ENCODE measurements at regions not wholly inside any gene's neighbourhood (a gene's known extent, or its start where the extent isn't known, plus 50 kb on each side); places are given as distances from the start of the nearest gene placed in this dataset.

- Mint-ChIP-seq H3K36me3 (ENCODE audit: low read depth) (peaks cover 6% of the 10 kb centered on the region), H3K27ac (peak overlapping the region; percentile 85), H3K27me3 (no peaks in the 10 kb centered on the region), H3K9me3 (peaks cover 9% of the 10 kb centered on the region), H3K4me3 (peak overlapping the region; percentile 65), H3K4me1 (peaks cover 30% of the 10 kb centered on the region)
- ChIA-PET CTCF (interaction anchor here (0.7 to 1.3 kb wide), 2 partner anchors 10 to 15 kb away, joined by 3 read pairs; no protein-coding TSS in a partner anchor), POLR2A (no interaction called here)
- peak; percentile 13 for DNase-seq
Observed at GRCh38 chr1:84090447-84091245, 53.4 kb upstream of the PRKACB start.

DNA sequence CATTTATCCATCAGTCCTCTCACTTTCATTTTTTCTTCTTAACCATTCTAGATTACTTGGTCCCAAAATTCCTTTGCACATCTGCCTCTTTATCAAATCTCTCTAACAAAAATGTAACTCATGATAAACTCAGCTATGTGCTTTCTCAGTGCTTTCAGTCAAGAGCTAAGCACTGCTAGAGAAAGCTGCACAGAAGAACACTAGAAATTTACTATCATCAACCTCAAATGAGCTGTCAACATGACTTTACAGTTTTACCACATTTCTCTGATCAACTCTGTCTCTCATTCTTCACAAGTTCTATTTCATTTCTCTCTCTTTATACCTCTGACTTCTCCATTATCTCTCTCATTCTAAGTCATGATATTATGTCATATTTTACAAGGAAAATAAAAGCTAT is 54.2 kb upstream of the PRKACB start:
- DNase-seq, result no peak
- H3K4me3 Mint-ChIP-seq, result no peak overlapping the region
- H3K36me3 Mint-ChIP-seq (ENCODE audit: low read depth), result peaks cover 6% of the 10 kb centered on the region
- peaks cover 4% of the 10 kb centered on the region for H3K9me3 Mint-ChIP-seq
- peak overlapping the region; percentile 25 for H3K27ac Mint-ChIP-seq
- CTCF ChIA-PET, result interaction anchor here (0.7 to 1.3 kb wide), 2 partner anchors 9 to 16 kb away, joined by 3 read pairs; no protein-coding TSS in a partner anchor
- POLR2A ChIA-PET, result no interaction called here
- peaks cover 30% of the 10 kb centered on the region for H3K4me1 Mint-ChIP-seq
- H3K27me3 Mint-ChIP-seq, result no peaks in the 10 kb centered on the region

DNA sequence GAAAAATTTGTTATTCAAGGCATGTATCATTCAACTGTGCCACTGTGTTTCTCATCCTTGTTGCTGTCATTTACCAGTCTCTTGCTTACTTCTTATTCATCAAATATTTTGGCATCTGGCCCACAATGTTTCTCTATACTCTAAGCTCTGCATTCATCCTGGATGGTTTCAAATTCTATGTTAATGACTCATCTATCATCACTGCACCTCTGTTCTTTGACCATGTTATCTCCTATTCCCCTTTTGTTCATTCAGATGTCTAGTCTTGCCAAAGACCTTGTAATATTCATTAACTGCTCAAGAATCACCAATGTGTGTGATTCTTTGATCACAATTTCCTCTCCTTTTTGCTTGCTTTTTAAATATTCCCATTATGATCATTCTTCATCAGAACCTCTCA is 54.6 kb upstream of the PRKACB start:
- no peak overlapping the region for H3K27ac Mint-ChIP-seq
- no peak for DNase-seq
- H3K4me3 Mint-ChIP-seq, result no peak overlapping the region
- peaks cover 6% of the 10 kb centered on the region for H3K36me3 Mint-ChIP-seq (ENCODE audit: low read depth)
- peaks cover 4% of the 10 kb centered on the region for H3K9me3 Mint-ChIP-seq
- ChIA-PET POLR2A (no interaction called here), CTCF (no interaction called here)
- H3K4me1 Mint-ChIP-seq, result peaks cover 30% of the 10 kb centered on the region
- no peaks in the 10 kb centered on the region for H3K27me3 Mint-ChIP-seq

DNA sequence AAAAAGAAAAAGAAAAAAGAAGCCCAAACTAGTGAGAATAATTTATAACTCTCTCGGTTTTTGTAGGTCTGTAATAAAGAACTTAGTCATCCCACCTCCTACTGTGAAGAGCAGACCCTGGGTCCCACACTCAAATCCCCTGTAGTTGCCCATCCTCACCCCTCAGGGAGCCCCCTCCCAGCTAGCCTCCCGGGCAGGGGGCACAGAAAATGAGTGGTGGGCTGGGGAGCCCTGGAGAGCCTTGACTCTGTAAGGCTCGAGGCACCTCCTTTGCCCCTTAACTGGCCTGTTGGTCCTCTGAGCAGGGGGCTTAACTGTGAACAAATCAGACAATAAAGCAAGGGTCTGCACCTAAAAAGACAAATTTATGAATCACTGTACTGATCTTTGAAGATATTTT is 57.5 kb upstream of the PRKACB start:
- Mint-ChIP-seq H3K27me3 (peaks cover 2% of the 10 kb centered on the region), H3K36me3 (ENCODE audit: low read depth) (peaks cover 6% of the 10 kb centered on the region), H3K4me1 (peaks cover 21% of the 10 kb centered on the region), H3K9me3 (peaks cover 4% of the 10 kb centered on the region), H3K4me3 (no peak overlapping the region), H3K27ac (no peak overlapping the region)
- DNase-seq, result no peak
- CTCF ChIA-PET, result no interaction called here
- POLR2A ChIA-PET, result no interaction called here

DNA sequence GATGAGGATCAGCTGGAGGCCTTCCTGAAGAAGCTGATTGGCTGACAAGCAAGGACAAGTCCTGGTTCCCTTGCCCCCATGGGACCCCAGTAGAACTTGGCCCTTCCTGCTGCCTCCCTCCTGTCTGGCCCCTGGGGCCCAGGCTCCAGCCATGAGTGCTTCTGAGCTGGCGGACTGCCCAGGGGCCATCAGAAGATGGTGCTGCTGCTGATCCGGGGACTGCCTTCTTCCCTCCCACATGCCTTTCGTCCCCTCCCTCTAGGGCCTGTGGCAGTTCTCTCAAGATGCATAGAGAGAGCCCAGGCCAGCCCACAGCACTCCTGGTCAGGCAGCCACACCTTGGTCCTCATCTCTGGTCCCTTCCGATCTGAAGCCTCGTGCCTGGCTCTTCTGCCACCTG is 57.9 kb upstream of the PRKACB start:
- DNase-seq, result no peak
- Mint-ChIP-seq H3K36me3 (ENCODE audit: low read depth) (peaks cover 6% of the 10 kb centered on the region), H3K9me3 (peaks cover 4% of the 10 kb centered on the region), H3K4me1 (peaks cover 18% of the 10 kb centered on the region), H3K4me3 (no peak overlapping the region), H3K27me3 (peaks cover 2% of the 10 kb centered on the region), H3K27ac (no peak overlapping the region)
- ChIA-PET CTCF (no interaction called here), POLR2A (no interaction called here)

DNA sequence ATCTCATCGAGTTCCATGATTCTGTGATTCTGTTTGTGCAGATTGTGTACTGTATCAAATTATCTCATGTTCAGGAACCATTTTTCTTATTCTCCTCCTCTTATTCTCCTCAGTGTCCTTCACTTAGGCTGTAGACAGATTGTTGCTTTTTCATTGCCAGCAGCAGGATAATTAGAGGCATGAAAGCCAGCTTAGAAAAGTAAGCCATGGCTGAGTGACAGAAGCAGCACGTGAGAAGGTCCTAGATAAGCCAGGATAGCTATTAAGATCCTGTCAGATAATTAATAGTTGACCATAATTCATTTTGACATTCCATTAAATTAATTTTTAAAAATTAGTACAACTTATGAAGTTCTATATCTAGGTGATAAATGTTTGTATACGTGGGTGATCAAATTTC is 60.8 kb upstream of the PRKACB start:
- POLR2A ChIA-PET, result no interaction called here
- peaks cover 5% of the 10 kb centered on the region for H3K4me1 Mint-ChIP-seq

GRCh38 chr1:84078842-84079202 is 65.2 kb upstream of the PRKACB start:
- Mint-ChIP-seq H3K36me3 (ENCODE audit: low read depth) (no peaks in the 10 kb centered on the region), H3K27ac (peak overlapping the region; percentile 62), H3K4me1 (peaks cover 11% of the 10 kb centered on the region), H3K27me3 (peaks cover 2% of the 10 kb centered on the region), H3K9me3 (no peaks in the 10 kb centered on the region), H3K4me3 (peak overlapping the region; percentile 76)
- CTCF ChIA-PET, result interaction anchor here (1.3 to 1.7 kb wide), 2 partner anchors 38 to 364 kb away, joined by 3 read pairs; no protein-coding TSS in a partner anchor
- DNase-seq, result no peak
- POLR2A ChIA-PET, result no interaction called here

More for the DNA sequence above, 60.8 kb upstream of the PRKACB start:
- CTCF ChIA-PET, result no interaction called here
- H3K27ac Mint-ChIP-seq, result no peak overlapping the region
- no peak for DNase-seq
- H3K9me3 Mint-ChIP-seq, result no peaks in the 10 kb centered on the region
- no peaks in the 10 kb centered on the region for H3K36me3 Mint-ChIP-seq (ENCODE audit: low read depth)
- H3K27me3 Mint-ChIP-seq, result peaks cover 2% of the 10 kb centered on the region
- no peak overlapping the region for H3K4me3 Mint-ChIP-seq

DNA sequence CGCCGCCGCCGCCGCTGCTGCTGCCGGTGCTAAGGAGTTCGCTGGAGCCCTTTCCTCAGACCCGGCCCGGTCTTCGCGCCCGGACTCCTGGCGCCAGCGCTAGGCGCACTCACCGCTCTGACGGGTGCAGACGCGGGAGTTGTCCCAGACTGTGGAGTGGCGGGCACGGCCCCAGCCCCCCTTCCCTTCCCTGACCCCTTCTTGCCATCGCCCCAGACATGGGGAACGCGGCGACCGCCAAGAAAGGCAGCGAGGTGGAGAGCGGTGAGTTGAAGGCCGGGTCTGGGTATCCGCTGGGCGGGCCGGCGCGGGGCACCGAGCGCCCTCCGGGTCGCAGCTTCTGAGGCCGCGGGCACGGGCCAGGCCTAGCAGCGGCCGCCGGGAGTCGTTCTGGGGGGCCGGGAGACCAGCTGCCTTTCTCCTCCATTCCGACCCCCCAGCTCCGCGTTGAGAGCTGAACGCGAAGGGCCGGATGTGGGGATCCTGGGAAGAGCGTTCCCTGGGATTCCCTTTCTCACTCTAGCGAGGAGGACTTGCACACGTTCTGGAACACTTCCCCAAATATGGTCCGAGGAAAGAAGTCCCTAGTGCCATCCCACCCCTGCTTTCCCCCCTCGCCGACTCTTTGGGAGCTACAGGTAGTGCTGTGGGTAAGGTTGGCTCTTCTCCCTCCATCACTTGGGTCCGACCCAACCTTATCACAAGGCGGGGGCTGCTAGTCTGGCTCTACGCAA is 65.8 kb upstream of the PRKACB start:
- H3K27me3 Mint-ChIP-seq, result peaks cover 2% of the 10 kb centered on the region
- no peaks in the 10 kb centered on the region for H3K36me3 Mint-ChIP-seq (ENCODE audit: low read depth)
- H3K27ac Mint-ChIP-seq, result peak overlapping the region; percentile 76
- ChIA-PET CTCF (interaction anchor here (0.7 kb wide), 1 partner anchor 31 kb away, joined by 3 read pairs; no protein-coding TSS in a partner anchor), POLR2A (no interaction called here)
- DNase-seq, result no peak
- H3K9me3 Mint-ChIP-seq, result no peaks in the 10 kb centered on the region
- peak overlapping the region; percentile 76 for H3K4me3 Mint-ChIP-seq
- peaks cover 11% of the 10 kb centered on the region for H3K4me1 Mint-ChIP-seq

DNA sequence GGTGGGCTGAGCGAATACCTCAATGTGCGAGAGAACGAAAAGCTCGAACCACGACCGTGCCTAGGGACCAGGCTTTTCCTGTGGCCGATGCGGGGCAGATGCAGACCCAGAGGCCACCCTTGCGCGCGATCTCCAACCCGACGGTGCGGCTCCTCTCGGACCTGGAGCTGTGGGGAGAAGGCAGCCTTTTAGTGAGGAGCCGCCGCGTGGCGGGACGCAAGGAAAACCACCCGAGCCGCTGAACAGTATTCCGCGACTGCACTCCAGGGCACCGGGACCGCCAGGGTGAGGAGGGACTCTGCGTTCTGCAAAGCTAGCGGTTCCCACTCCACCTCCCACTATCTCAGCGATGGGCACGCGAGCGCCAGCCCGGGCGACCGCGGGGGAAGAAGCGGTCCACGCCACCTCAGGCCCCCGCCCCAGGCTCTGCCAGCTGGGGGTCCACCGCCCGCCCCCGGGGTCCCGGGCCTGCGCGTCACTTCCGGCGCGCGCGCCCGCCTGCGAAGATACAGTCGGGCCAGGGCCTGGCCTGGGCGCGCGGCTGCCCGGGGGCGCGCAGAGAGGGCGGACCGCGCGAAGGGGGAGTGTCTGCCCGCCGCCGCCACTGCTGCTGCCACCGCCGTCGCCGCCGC is 66.5 kb upstream of the PRKACB start:
- Mint-ChIP-seq H3K4me1 (peaks cover 11% of the 10 kb centered on the region), H3K36me3 (ENCODE audit: low read depth) (no peaks in the 10 kb centered on the region), H3K27ac (peak overlapping the region; percentile 82), H3K4me3 (peak overlapping the region; percentile 76), H3K27me3 (no peaks in the 10 kb centered on the region), H3K9me3 (no peaks in the 10 kb centered on the region)
- ChIA-PET POLR2A (no interaction called here), CTCF (interaction anchor here (0.6 to 0.7 kb wide), 2 partner anchors 31 to 783 kb away, joined by 3 read pairs; no protein-coding TSS in a partner anchor)
- peak; percentile 68 for DNase-seq

GRCh38 chr1:84073266-84073665 is 70.8 kb upstream of the PRKACB start:
- Mint-ChIP-seq H3K36me3 (ENCODE audit: low read depth) (no peaks in the 10 kb centered on the region), H3K27ac (no peak overlapping the region), H3K27me3 (no peaks in the 10 kb centered on the region), H3K4me3 (no peak overlapping the region), H3K9me3 (peaks cover 12% of the 10 kb centered on the region), H3K4me1 (peaks cover 6% of the 10 kb centered on the region)
- DNase-seq, result no peak
- ChIA-PET CTCF (no interaction called here), POLR2A (no interaction called here)

DNA sequence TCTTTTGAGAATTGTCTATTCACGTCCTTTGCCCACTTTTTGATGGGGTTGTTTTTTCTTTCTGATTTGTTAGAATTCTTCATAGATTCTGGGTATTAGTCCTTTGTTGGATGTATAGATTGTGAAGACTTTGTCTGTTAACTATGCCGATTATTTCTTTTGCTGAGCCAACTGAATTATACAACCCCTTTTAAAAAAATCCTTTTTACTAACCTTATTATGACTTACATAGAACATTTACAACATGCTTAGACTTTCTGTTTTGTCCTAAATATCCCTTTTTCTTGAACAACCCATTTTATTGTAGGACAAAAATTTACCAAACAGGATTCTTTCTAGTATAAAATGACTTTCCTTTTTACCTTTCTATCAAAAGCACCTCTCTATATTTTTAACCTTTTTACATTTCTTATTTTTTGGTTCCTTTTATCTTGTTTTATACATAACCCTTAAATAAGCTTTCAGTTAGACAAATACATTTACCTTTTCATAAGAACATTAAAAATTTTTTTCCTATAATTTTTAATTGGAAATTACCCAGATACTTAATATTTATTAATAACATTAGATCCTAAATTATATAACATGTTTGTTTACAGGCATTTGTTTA is 70.4 kb upstream of the TTLL7 start:
- ChIA-PET POLR2A (no interaction called here), CTCF (no interaction called here)

GRCh38 chr1:84062496-84062895 is 63.6 kb upstream of the TTLL7 start:
- Mint-ChIP-seq H3K4me3 (no peak overlapping the region), H3K27ac (no peak overlapping the region), H3K27me3 (peaks cover 25% of the 10 kb centered on the region), H3K9me3 (peaks cover 7% of the 10 kb centered on the region), H3K4me1 (no peaks in the 10 kb centered on the region), H3K36me3 (ENCODE audit: low read depth) (no peaks in the 10 kb centered on the region)
- no peak for DNase-seq
- ChIA-PET POLR2A (no interaction called here), CTCF (no interaction called here)

More for the DNA sequence above, 70.4 kb upstream of the TTLL7 start:
- H3K9me3 Mint-ChIP-seq, result peaks cover 22% of the 10 kb centered on the region
- no peaks in the 10 kb centered on the region for H3K36me3 Mint-ChIP-seq (ENCODE audit: low read depth)
- no peak overlapping the region for H3K4me3 Mint-ChIP-seq
- no peaks in the 10 kb centered on the region for H3K4me1 Mint-ChIP-seq
- no peak overlapping the region for H3K27ac Mint-ChIP-seq
- DNase-seq, result no peak
- H3K27me3 Mint-ChIP-seq, result peaks cover 12% of the 10 kb centered on the region

DNA sequence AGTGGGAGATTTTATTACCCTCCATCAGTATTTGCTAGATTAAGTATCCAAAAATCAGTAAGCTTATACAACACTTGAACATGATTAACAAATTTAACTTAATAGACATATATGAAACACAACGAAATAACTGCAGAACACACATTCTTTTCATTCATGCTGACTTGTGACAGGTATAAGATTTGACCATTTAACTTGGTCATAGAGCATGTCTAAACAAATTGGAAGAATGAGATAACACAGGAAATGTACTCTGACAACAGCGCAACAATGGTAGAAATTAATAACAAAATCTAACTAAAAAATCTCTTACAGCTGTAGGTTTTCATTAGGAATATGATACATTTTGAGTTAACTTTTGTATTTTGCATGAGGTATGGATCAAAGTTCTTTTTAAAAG is 62.4 kb upstream of the TTLL7 start:
- ChIA-PET POLR2A (interaction anchor here (0.6 kb wide), 1 partner anchor 13 kb away, joined by 3 read pairs; no protein-coding TSS in a partner anchor), CTCF (interaction anchor here (0.6 kb wide), 2 partner anchors 23 to 137 kb away, joined by 3 to 6 read pairs; no protein-coding TSS in a partner anchor)
- no peak overlapping the region for H3K4me3 Mint-ChIP-seq
- H3K9me3 Mint-ChIP-seq, result no peaks in the 10 kb centered on the region
- no peak for DNase-seq
- no peaks in the 10 kb centered on the region for H3K36me3 Mint-ChIP-seq (ENCODE audit: low read depth)
- peaks cover 19% of the 10 kb centered on the region for H3K27me3 Mint-ChIP-seq
- no peaks in the 10 kb centered on the region for H3K4me1 Mint-ChIP-seq
- no peak overlapping the region for H3K27ac Mint-ChIP-seq
